HEK293 (cell line): ENCODE measurements at regions not wholly inside any gene's neighbourhood (a gene's known extent, or its start where the extent isn't known, plus 50 kb on each side); places are given as distances from the start of the nearest gene placed in this dataset.

Source experiments
- KLF1 ChIP-seq: fragments of 450-650 bp; formaldehyde crosslinking; IDR thresholded peaks from 2 replicates; pipeline ENCODE4 v1.5.1; 2016; ENCODE audit warnings: missing biosample characterization, missing genetic modification characterization
- ZBTB7A ChIP-seq: fragments of 450-650 bp; formaldehyde crosslinking; IDR thresholded peaks from 2 replicates; pipeline ENCODE4 v1.5.1; 2016; ENCODE audit warnings: low read depth, missing biosample characterization, missing genetic modification characterization
- ZNF202 ChIP-seq: fragments of 450-650 bp; formaldehyde crosslinking; IDR thresholded peaks from 2 replicates; pipeline ENCODE4 v1.5.1; 2016; ENCODE audit warnings: missing biosample characterization, missing genetic modification characterization, borderline replicate concordance
- ZNF791 ChIP-seq: fragments of 450-650 bp; formaldehyde crosslinking; IDR thresholded peaks from 2 replicates; pipeline ENCODE4 v1.5.1; 2016; ENCODE audit warnings: missing biosample characterization, missing genetic modification characterization
- ZNF837 ChIP-seq: fragments of 450-650 bp; formaldehyde crosslinking; IDR thresholded peaks from 2 replicates; pipeline ENCODE4 v1.5.1; 2016; ENCODE audit warnings: missing biosample characterization, missing genetic modification characterization
- TF ChIP-seq, protein P1 (sequence below): fragments of 450-650 bp; formaldehyde crosslinking; IDR thresholded peaks from 2 replicates; pipeline ENCODE4 v1.5.1; 2016; ENCODE audit warnings: missing biosample characterization, missing genetic modification characterization

- TF ChIP-seq, protein P1, sequence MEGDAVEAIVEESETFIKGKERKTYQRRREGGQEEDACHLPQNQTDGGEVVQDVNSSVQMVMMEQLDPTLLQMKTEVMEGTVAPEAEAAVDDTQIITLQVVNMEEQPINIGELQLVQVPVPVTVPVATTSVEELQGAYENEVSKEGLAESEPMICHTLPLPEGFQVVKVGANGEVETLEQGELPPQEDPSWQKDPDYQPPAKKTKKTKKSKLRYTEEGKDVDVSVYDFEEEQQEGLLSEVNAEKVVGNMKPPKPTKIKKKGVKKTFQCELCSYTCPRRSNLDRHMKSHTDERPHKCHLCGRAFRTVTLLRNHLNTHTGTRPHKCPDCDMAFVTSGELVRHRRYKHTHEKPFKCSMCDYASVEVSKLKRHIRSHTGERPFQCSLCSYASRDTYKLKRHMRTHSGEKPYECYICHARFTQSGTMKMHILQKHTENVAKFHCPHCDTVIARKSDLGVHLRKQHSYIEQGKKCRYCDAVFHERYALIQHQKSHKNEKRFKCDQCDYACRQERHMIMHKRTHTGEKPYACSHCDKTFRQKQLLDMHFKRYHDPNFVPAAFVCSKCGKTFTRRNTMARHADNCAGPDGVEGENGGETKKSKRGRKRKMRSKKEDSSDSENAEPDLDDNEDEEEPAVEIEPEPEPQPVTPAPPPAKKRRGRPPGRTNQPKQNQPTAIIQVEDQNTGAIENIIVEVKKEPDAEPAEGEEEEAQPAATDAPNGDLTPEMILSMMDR (tag by site-specific recombination) = no peak
- TF ChIP-seq KLF1 (tag by site-specific recombination) (no peak), ZNF202 (tag by site-specific recombination) (no peak), ZNF837 (tag by site-specific recombination) (no peak), ZBTB7A (tag by site-specific recombination) (no peak), ZNF791 (no peak)
Observed at GRCh38 chr2:158733430-158733755, 61.7 kb upstream of the DAPL1 start.
